H9 (cell line): ENCODE measurements at regions not wholly inside any gene's neighbourhood (a gene's known extent, or its start where the extent isn't known, plus 50 kb on each side); places are given as distances from the start of the nearest gene placed in this dataset.

Experiments
- DNase-seq: peaks from one replicate; pipeline ENCODE4 v3.0.0-alpha.2; 2017
- H2AFZ ChIP-seq: one replicate; pipeline ENCODE4 v1.6.1; 2013; ENCODE audit warnings: mild to moderate bottlenecking, low read length, control low read depth, moderate library complexity
- H2AK5ac ChIP-seq: 2 replicates; pipeline ENCODE4 v1.6.1; 2013; ENCODE audit warnings: low read length, control low read depth, mixed read lengths; ENCODE audit not compliant: insufficient read length
- H2BK120ac ChIP-seq: one replicate; pipeline ENCODE4 v1.6.1; 2013; ENCODE audit warnings: low read depth, mild to moderate bottlenecking, low read length, control low read depth, inconsistent platforms; ENCODE audit not compliant: poor library complexity, severe bottlenecking
- H2BK12ac ChIP-seq: 2 replicates; pipeline ENCODE4 v1.6.1; 2013; ENCODE audit warnings: low read length, control low read depth, mixed read lengths, low read depth; ENCODE audit not compliant: insufficient read length
- H2BK15ac ChIP-seq: 2 replicates; pipeline ENCODE4 v1.6.1; 2013; ENCODE audit warnings: low read depth, low read length, control low read depth
- H2BK20ac ChIP-seq: one replicate; pipeline ENCODE4 v1.6.1; 2013; ENCODE audit warnings: low read depth, mild to moderate bottlenecking, low read length, control low read depth, inconsistent platforms; ENCODE audit not compliant: poor library complexity, severe bottlenecking
- H2BK5ac ChIP-seq: 2 replicates; pipeline ENCODE4 v1.6.1; 2013; ENCODE audit warnings: low read length, control low read depth, mixed read lengths; ENCODE audit not compliant: insufficient read length
- H3K14ac ChIP-seq: 2 replicates; pipeline ENCODE4 v1.6.1; 2013; ENCODE audit warnings: low read length, control low read depth; ENCODE audit not compliant: insufficient read depth
- H3K18ac ChIP-seq: 2 replicates; pipeline ENCODE4 v1.6.1; 2013; ENCODE audit warnings: low read depth, mild to moderate bottlenecking, mixed read lengths, low read length, control low read depth; ENCODE audit not compliant: insufficient read length
- H3K23ac ChIP-seq: 2 replicates; pipeline ENCODE4 v1.6.1; 2013; ENCODE audit warnings: low read length, control low read depth, mixed read lengths, low read depth; ENCODE audit not compliant: insufficient read length
- H3K23me2 ChIP-seq: 2 replicates; pipeline ENCODE4 v1.6.1; 2013; ENCODE audit warnings: low read depth, mild to moderate bottlenecking, mixed read lengths, low read length, control low read depth; ENCODE audit not compliant: insufficient read length, poor library complexity, severe bottlenecking
- H3K27ac ChIP-seq: 2 replicates; pipeline ENCODE4 v1.5.1; 2013; ENCODE audit warnings: low read length, control low read depth, mixed read lengths, low read depth; ENCODE audit not compliant: insufficient read length
- H3K27me3 ChIP-seq: 2 replicates; pipeline ENCODE4 v1.6.1; 2013; ENCODE audit warnings: low read length, control low read depth, inconsistent platforms; ENCODE audit not compliant: insufficient read depth
- H3K4ac ChIP-seq: 2 replicates; pipeline ENCODE4 v1.6.1; 2013; ENCODE audit warnings: low read depth, mild to moderate bottlenecking, control low read depth, inconsistent platforms, low read length, moderate library complexity
- H3K4me1 ChIP-seq: 2 replicates; pipeline ENCODE4 v1.6.1; 2013; ENCODE audit warnings: low read length, control low read depth, inconsistent platforms; ENCODE audit not compliant: insufficient read depth
- H3K4me2 ChIP-seq: 2 replicates; pipeline ENCODE4 v1.6.1; 2013; ENCODE audit warnings: low read length, control low read depth, mixed read lengths; ENCODE audit not compliant: insufficient read length, insufficient read depth
- H3K56ac ChIP-seq: 2 replicates; pipeline ENCODE4 v1.6.1; 2013; ENCODE audit warnings: low read depth, mild to moderate bottlenecking, mixed read lengths, low read length, control low read depth; ENCODE audit not compliant: insufficient read length
- H3K79me1 ChIP-seq: 2 replicates; pipeline ENCODE4 v1.6.1; 2013; ENCODE audit warnings: low read depth, mild to moderate bottlenecking, moderate library complexity, low read length, control low read depth, inconsistent platforms; ENCODE audit not compliant: insufficient read depth, poor library complexity, severe bottlenecking
- H3K79me2 ChIP-seq: 2 replicates; pipeline ENCODE4 v1.6.1; 2013; ENCODE audit warnings: low read length, control low read depth, inconsistent platforms; ENCODE audit not compliant: insufficient read depth
- H3K9ac ChIP-seq: 2 replicates; pipeline ENCODE4 v1.6.1; 2013; ENCODE audit warnings: low read length, control low read depth, mixed read lengths; ENCODE audit not compliant: insufficient read length; ENCODE audit errors: extremely low read depth
- H3K9me3 ChIP-seq: one replicate; pipeline ENCODE4 v1.6.1; 2013; ENCODE audit warnings: low read depth, low read length, inconsistent platforms; ENCODE audit not compliant: control insufficient read depth
- H3T11ph ChIP-seq: one replicate; pipeline ENCODE4 v1.6.1; 2013; ENCODE audit warnings: mild to moderate bottlenecking, low read length, control low read depth, inconsistent platforms
- H4K20me1 ChIP-seq: one replicate; pipeline ENCODE4 v1.6.1; 2013; ENCODE audit not compliant: control insufficient read depth, insufficient read length, insufficient read depth
- H4K5ac ChIP-seq: 2 replicates; pipeline ENCODE4 v1.6.1; 2013; ENCODE audit warnings: low read depth, mild to moderate bottlenecking, mixed read lengths, low read length, control low read depth; ENCODE audit not compliant: insufficient read length
- H4K8ac ChIP-seq: replicated peaks from 2 replicates; pipeline ENCODE4 v1.6.1; 2013; ENCODE audit warnings: low read length, control low read depth, mixed read lengths, low read depth; ENCODE audit not compliant: insufficient read length
- H4K91ac ChIP-seq: 2 replicates; pipeline ENCODE4 v1.6.1; 2013; ENCODE audit warnings: low read depth, mild to moderate bottlenecking, moderate library complexity, mixed read lengths, low read length, control low read depth; ENCODE audit not compliant: insufficient read length
- H3K27ac Mint-ChIP-seq, 3 experiments: 2 replicates in 2 of 3; 3 replicates in 1 of 3; pipeline ENCODE4 v1.8.0; 2020 to 2021; ENCODE audit warnings: mixed read lengths in 3 of 3, mild to moderate bottlenecking in 1 of 3, moderate library complexity in 1 of 3
- H3K27me3 Mint-ChIP-seq: 2 replicates; pipeline ENCODE4 v1.8.0; 2021; ENCODE audit warnings: low read depth, mild to moderate bottlenecking, moderate library complexity, mixed read lengths
- H3K36me3 Mint-ChIP-seq, 3 experiments: 2 replicates in 2 of 3; 3 replicates in 1 of 3; pipeline ENCODE4 v1.8.0; 2020 to 2021; ENCODE audit warnings: low read depth in 3 of 3, mixed read lengths in 3 of 3; ENCODE audit not compliant: insufficient read depth in 1 of 3
- H3K4me1 Mint-ChIP-seq, 2 experiments: 2 replicates each; pipeline ENCODE4 v1.8.0; 2020; ENCODE audit warnings: mixed read lengths in 2 of 2
- H3K4me3 Mint-ChIP-seq, 2 experiments: 2 replicates in 1 of 2; 3 replicates in 1 of 2; pipeline ENCODE4 v1.8.0; 2020 to 2021; ENCODE audit warnings: mild to moderate bottlenecking in 2 of 2, mixed read lengths in 2 of 2, moderate library complexity in 1 of 2
- H3K9me3 Mint-ChIP-seq, 2 experiments: 2 replicates in 1 of 2; 3 replicates in 1 of 2; pipeline ENCODE4 v1.8.0; 2020; ENCODE audit warnings: mild to moderate bottlenecking in 2 of 2, mixed read lengths in 2 of 2, moderate library complexity in 1 of 2
- CTCF ChIP-seq: fragments of 200-600 bp; sonication (generic); conservative IDR thresholded peaks from 3 replicates; pipeline ENCODE4 v1.8.0; 2021; ENCODE audit warnings: antibody characterized with exemption, mild to moderate bottlenecking
- WGBS: extraction: QIAGEN DNeasy Blood & Tissue Kit; methylation state at CpG from one replicate; pipeline ENCODE4 v1.1.7; 2013; ENCODE audit warnings: missing lambda C conversion rate, low lambda C conversion rate, mixed read lengths; ENCODE audit not compliant: insufficient read length; ENCODE audit errors: extremely low coverage; 5-methylcytosine and 5-hydroxymethylcytosine counted together

DNA sequence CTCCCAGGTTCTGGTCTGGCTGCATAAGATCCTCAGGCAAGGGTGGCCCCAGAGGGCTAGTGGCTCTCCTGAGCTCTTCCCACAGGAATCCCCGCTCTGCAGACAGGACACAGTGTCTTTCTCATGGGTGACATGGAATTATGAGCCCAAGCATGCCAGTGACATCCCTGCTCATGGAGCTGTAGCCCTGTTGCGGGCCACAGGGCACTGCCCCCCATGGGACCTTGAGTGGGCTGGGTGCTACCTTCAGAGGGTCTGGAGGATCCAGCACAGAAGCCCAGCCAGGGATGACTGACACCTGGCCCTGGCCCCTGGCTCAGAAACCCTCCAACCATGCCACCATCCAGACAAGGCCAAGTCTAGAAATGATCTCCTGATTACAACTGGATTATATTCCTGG, 657.5 kb upstream of the DEFB115 start:
- Histone ChIP-seq H3K18ac (no peak overlapping the region), H2BK15ac (no peak overlapping the region), H2AFZ (no peak overlapping the region), H3K23ac (no peak overlapping the region), H4K20me1 (no peaks in the 10 kb centered on the region), H3T11ph (no peak overlapping the region), H3K27me3 (no peaks in the 10 kb centered on the region), H2BK12ac (no peak overlapping the region), H3K56ac (no peak overlapping the region), H2BK120ac (no peak overlapping the region), H3K4me2 (no peak overlapping the region), H2AK5ac (no peak overlapping the region), H3K4ac (no peak overlapping the region), H3K4me1 (no peaks in the 10 kb centered on the region), H4K8ac (no peak overlapping the region), H3K14ac (no peak overlapping the region), H3K27ac (no peak overlapping the region), H3K23me2 (no peaks in the 10 kb centered on the region), H3K79me2 (no peaks in the 10 kb centered on the region), H2BK20ac (no peak overlapping the region), H4K5ac (no peak overlapping the region), H3K9ac (no peak overlapping the region), H3K9me3 (peaks cover 97% of the 10 kb centered on the region), H3K79me1 (no peaks in the 10 kb centered on the region), H4K91ac (no peak overlapping the region), H2BK5ac (no peak overlapping the region)
- H3K27ac Mint-ChIP-seq = no peak overlapping the region
- DNase-seq = no peak
- no peak overlapping the region for H3K4me3 Mint-ChIP-seq
- no CpG with 5 or more reads among the region's 2 CpGs for WGBS
- peaks cover 3% of the 10 kb centered on the region for H3K27me3 Mint-ChIP-seq
- peaks cover 59 to 65% of the 10 kb centered on the region in 2 experiments for H3K9me3 Mint-ChIP-seq
- no peak for TF ChIP-seq CTCF
- no peaks in the 10 kb centered on the region for H3K4me1 Mint-ChIP-seq
- H3K36me3 Mint-ChIP-seq = peaks cover 5 to 19% (median 18%) of the 10 kb centered on the region in 3 experiments; a peak in 6 of 7 replicates
